ENCODE measurements at regions not wholly inside any gene's neighbourhood (a gene's known extent, or its start where the extent isn't known, plus 50 kb on each side); places are given as distances from the start of the nearest gene placed in this dataset.

- no peak for TF ChIP-seq CTCF (IDR thresholded peaks at IDR 0.05)
- TF ChIP-seq POLR2A (IDR thresholded peaks at IDR 0.05): no peak
These were observed 91.2 kb downstream of the INSIG2 start for GRCh38 chr2:118179445-118179844.

Data from adrenal gland (tissue), 5 donors.